OCI-LY3 (cell line): ENCODE measurements at regions not wholly inside any gene's neighbourhood (a gene's known extent, or its start where the extent isn't known, plus 50 kb on each side); places are given as distances from the start of the nearest gene placed in this dataset.

ENCODE experiments used
- CTCF ChIP-seq: fragments of 200-600, 300-600 bp; sonication (generic); IDR thresholded peaks from 2 replicates; pipeline ENCODE4 v1.5.1; 2014; ENCODE audit warnings: antibody characterized with exemption, low read length, low read depth
- EZH2phosphoT487 ChIP-seq: fragments of 200-600 bp; shearing (Covaris generic); IDR thresholded peaks from 2 replicates; pipeline ENCODE4 v1.6.1; 2018; ENCODE audit warnings: antibody characterized with exemption, mixed run types, low read depth

DNA sequence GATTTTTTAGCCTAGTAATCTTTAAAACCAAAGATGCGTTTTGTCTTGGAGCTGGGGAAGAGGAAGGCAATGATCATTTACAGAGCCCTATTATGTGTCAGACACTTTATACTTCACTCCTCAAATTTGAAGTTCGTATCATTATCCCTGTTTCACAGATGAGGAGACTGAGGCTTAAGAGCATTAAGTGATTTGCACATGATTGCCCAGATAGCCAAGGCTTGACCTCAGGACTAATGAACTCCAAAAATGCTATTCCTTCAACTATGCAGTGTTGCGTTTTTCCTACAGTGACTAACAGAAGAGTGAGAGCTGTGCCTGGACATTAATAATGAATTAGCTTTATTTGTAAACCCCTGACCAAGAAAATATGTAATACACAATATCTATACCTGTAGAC lies 136.8 kb upstream of the EEA1 start:
- TF ChIP-seq CTCF (no peak), EZH2phosphoT487 (no peak)
